ENCODE measurements at regions not wholly inside any gene's neighbourhood (a gene's known extent, or its start where the extent isn't known, plus 50 kb on each side); places are given as distances from the start of the nearest gene placed in this dataset.

GRCh38 chr5:156153602-156154001 is 173.4 kb upstream of the SGCD start:
- Histone ChIP-seq H3K27ac (replicated peaks; ENCODE audit: low read length) (no peak overlapping the region), H2AFZ (ENCODE audit: low read length) (no peak overlapping the region), H3K4me1 (ENCODE audit: control insufficient read depth in 2 of 2, insufficient read depth in 1 of 2, low read depth in 1 of 2, low read length in 2 of 2) (no peaks in the 10 kb centered on the region), H3K4me2 (ENCODE audit: insufficient read depth, low read length, poor library complexity, severe bottlenecking) (no peak overlapping the region), H3K4ac (ENCODE audit: low read length) (no peak overlapping the region), H3K14ac (ENCODE audit: low read length) (no peak overlapping the region), H2BK120ac (ENCODE audit: low read depth, low read length) (no peak overlapping the region), H3K36me3 (replicated peaks in 1 of 2; ENCODE audit: control insufficient read depth in 2 of 2, insufficient read depth in 2 of 2, low read length in 2 of 2) (no peaks in the 10 kb centered on the region), H2BK15ac (ENCODE audit: low read length) (no peak overlapping the region), H2BK5ac (ENCODE audit: low read length) (no peak overlapping the region), H3K79me1 (ENCODE audit: low read depth, low read length) (no peaks in the 10 kb centered on the region), H3K9ac (ENCODE audit: low read depth, low read length, poor library complexity) (no peak overlapping the region), H3K9me3 (replicated peaks in 1 of 2; ENCODE audit: control insufficient read depth in 2 of 2, insufficient read depth in 1 of 2, low read depth in 1 of 2, low read length in 2 of 2) (no peaks in the 10 kb centered on the region), H2BK12ac (ENCODE audit: low read length) (no peak overlapping the region), H2AK5ac (ENCODE audit: low read depth, low read length) (no peak overlapping the region), H3K23ac (ENCODE audit: low read depth, low read length, poor library complexity) (no peak overlapping the region), H3K18ac (ENCODE audit: low read length) (no peak overlapping the region), H4K8ac (ENCODE audit: low read depth, low read length) (no peak overlapping the region), H3K27me3 (ENCODE audit: control insufficient read depth in 3 of 3, insufficient read depth in 3 of 3, low read depth in 1 of 3, low read length in 3 of 3) (no peaks in the 10 kb centered on the region), H4K91ac (ENCODE audit: low read depth, low read length, poor library complexity) (no peak overlapping the region), H3K4me3 (ENCODE audit: low read length in 2 of 2) (no peak overlapping the region)
- WGBS, 2 donors (ENCODE audit: extremely low coverage in 2 of 2, insufficient read length in 2 of 2, insufficient replicate concordance in 1 of 2): no CpG with 5 or more reads among the region's 3 CpGs
- no peak for DNase-seq (ENCODE audit: low spot score)

GRCh38 chr5:156154757-156155156 is 172.2 kb upstream of the SGCD start:
- H3K23ac ChIP-seq (ENCODE audit: low read depth, low read length, poor library complexity): no peak overlapping the region
- DNase-seq (ENCODE audit: low spot score): no peak
- H3K9me3 ChIP-seq (replicated peaks in 1 of 2; ENCODE audit: control insufficient read depth in 2 of 2, insufficient read depth in 1 of 2, low read depth in 1 of 2, low read length in 2 of 2): no peaks in the 10 kb centered on the region

GRCh38 chr5:156155598-156155997 is 171.4 kb upstream of the SGCD start:
- H3K4ac ChIP-seq (ENCODE audit: low read length): no peak overlapping the region
- no peaks in the 10 kb centered on the region for H3K27me3 ChIP-seq (ENCODE audit: control insufficient read depth in 3 of 3, insufficient read depth in 3 of 3, low read depth in 1 of 3, low read length in 3 of 3)
- H3K9ac ChIP-seq (ENCODE audit: low read depth, low read length, poor library complexity): no peak overlapping the region
- H2BK120ac ChIP-seq (ENCODE audit: low read depth, low read length): no peak overlapping the region
- no peak overlapping the region for H2AFZ ChIP-seq (ENCODE audit: low read length)
- no peaks in the 10 kb centered on the region for H3K79me1 ChIP-seq (ENCODE audit: low read depth, low read length)
- H3K4me3 ChIP-seq (ENCODE audit: low read length in 2 of 2): no peak overlapping the region
- no peak overlapping the region for H3K27ac ChIP-seq (replicated peaks; ENCODE audit: low read length)
- no peak overlapping the region for H2BK5ac ChIP-seq (ENCODE audit: low read length)
- H2BK12ac ChIP-seq (ENCODE audit: low read length): no peak overlapping the region
- WGBS, 2 donors (ENCODE audit: extremely low coverage in 2 of 2, insufficient read length in 2 of 2, insufficient replicate concordance in 1 of 2): no CpG with 5 or more reads among the region's 4 CpGs
- H3K4me2 ChIP-seq (ENCODE audit: insufficient read depth, low read length, poor library complexity, severe bottlenecking): no peak overlapping the region
- H4K8ac ChIP-seq (ENCODE audit: low read depth, low read length): no peak overlapping the region
- no peaks in the 10 kb centered on the region for H3K4me1 ChIP-seq (ENCODE audit: control insufficient read depth in 2 of 2, insufficient read depth in 1 of 2, low read depth in 1 of 2, low read length in 2 of 2)
- H2BK15ac ChIP-seq (ENCODE audit: low read length): no peak overlapping the region
- no peak overlapping the region for H3K23ac ChIP-seq (ENCODE audit: low read depth, low read length, poor library complexity)
- no peak overlapping the region for H4K91ac ChIP-seq (ENCODE audit: low read depth, low read length, poor library complexity)
- no peak for DNase-seq (ENCODE audit: low spot score)
- H3K9me3 ChIP-seq (replicated peaks in 1 of 2; ENCODE audit: control insufficient read depth in 2 of 2, insufficient read depth in 1 of 2, low read depth in 1 of 2, low read length in 2 of 2): no peaks in the 10 kb centered on the region
- H3K36me3 ChIP-seq (replicated peaks in 1 of 2; ENCODE audit: control insufficient read depth in 2 of 2, insufficient read depth in 2 of 2, low read length in 2 of 2): no peaks in the 10 kb centered on the region
- H3K18ac ChIP-seq (ENCODE audit: low read length): no peak overlapping the region
- no peak overlapping the region for H3K14ac ChIP-seq (ENCODE audit: low read length)
- H2AK5ac ChIP-seq (ENCODE audit: low read depth, low read length): no peak overlapping the region

More at GRCh38 chr5:156154757-156155156, 172.2 kb upstream of the SGCD start:
- Histone ChIP-seq H3K79me1 (ENCODE audit: low read depth, low read length) (no peaks in the 10 kb centered on the region), H3K4me1 (ENCODE audit: control insufficient read depth in 2 of 2, insufficient read depth in 1 of 2, low read depth in 1 of 2, low read length in 2 of 2) (no peaks in the 10 kb centered on the region), H3K4me2 (ENCODE audit: insufficient read depth, low read length, poor library complexity, severe bottlenecking) (no peak overlapping the region), H4K91ac (ENCODE audit: low read depth, low read length, poor library complexity) (no peak overlapping the region), H2BK5ac (ENCODE audit: low read length) (no peak overlapping the region), H2AK5ac (ENCODE audit: low read depth, low read length) (no peak overlapping the region), H3K14ac (ENCODE audit: low read length) (no peak overlapping the region), H2AFZ (ENCODE audit: low read length) (no peak overlapping the region), H3K9ac (ENCODE audit: low read depth, low read length, poor library complexity) (no peak overlapping the region), H2BK15ac (ENCODE audit: low read length) (no peak overlapping the region), H3K18ac (ENCODE audit: low read length) (no peak overlapping the region), H2BK120ac (ENCODE audit: low read depth, low read length) (no peak overlapping the region), H3K4ac (ENCODE audit: low read length) (no peak overlapping the region), H4K8ac (ENCODE audit: low read depth, low read length) (no peak overlapping the region), H2BK12ac (ENCODE audit: low read length) (no peak overlapping the region), H3K36me3 (replicated peaks in 1 of 2; ENCODE audit: control insufficient read depth in 2 of 2, insufficient read depth in 2 of 2, low read length in 2 of 2) (no peaks in the 10 kb centered on the region), H3K4me3 (ENCODE audit: low read length in 2 of 2) (no peak overlapping the region), H3K27me3 (ENCODE audit: control insufficient read depth in 3 of 3, insufficient read depth in 3 of 3, low read depth in 1 of 3, low read length in 3 of 3) (no peaks in the 10 kb centered on the region), H3K27ac (replicated peaks; ENCODE audit: low read length) (no peak overlapping the region)
- WGBS, 2 donors (ENCODE audit: extremely low coverage in 2 of 2, insufficient read length in 2 of 2, insufficient replicate concordance in 1 of 2): no CpG with 5 or more reads among the region's 1 CpG

- no peak overlapping the region for H3K4me2 ChIP-seq (ENCODE audit: insufficient read depth, low read length, poor library complexity, severe bottlenecking)
- no peak overlapping the region for H2BK15ac ChIP-seq (ENCODE audit: low read length)
- H4K91ac ChIP-seq (ENCODE audit: low read depth, low read length, poor library complexity): no peak overlapping the region
- no peak overlapping the region for H2BK5ac ChIP-seq (ENCODE audit: low read length)
- no peak overlapping the region for H2AFZ ChIP-seq (ENCODE audit: low read length)
- H3K4me3 ChIP-seq (ENCODE audit: low read length in 2 of 2): no peak overlapping the region
- H3K9ac ChIP-seq (ENCODE audit: low read depth, low read length, poor library complexity): no peak overlapping the region
- no peaks in the 10 kb centered on the region for H3K9me3 ChIP-seq (replicated peaks in 1 of 2; ENCODE audit: control insufficient read depth in 2 of 2, insufficient read depth in 1 of 2, low read depth in 1 of 2, low read length in 2 of 2)
- no peak overlapping the region for H3K23ac ChIP-seq (ENCODE audit: low read depth, low read length, poor library complexity)
- no peak overlapping the region for H3K4ac ChIP-seq (ENCODE audit: low read length)
- no peak overlapping the region for H3K14ac ChIP-seq (ENCODE audit: low read length)
- no peak overlapping the region for H3K27ac ChIP-seq (replicated peaks; ENCODE audit: low read length)
- H3K4me1 ChIP-seq (ENCODE audit: control insufficient read depth in 2 of 2, insufficient read depth in 1 of 2, low read depth in 1 of 2, low read length in 2 of 2): peaks cover 0 to 1% of the 10 kb centered on the region in 2 donors
- H3K36me3 ChIP-seq (replicated peaks in 1 of 2; ENCODE audit: control insufficient read depth in 2 of 2, insufficient read depth in 2 of 2, low read length in 2 of 2): no peaks in the 10 kb centered on the region
- no peak overlapping the region for H3K18ac ChIP-seq (ENCODE audit: low read length)
- H4K8ac ChIP-seq (ENCODE audit: low read depth, low read length): no peak overlapping the region
- H2AK5ac ChIP-seq (ENCODE audit: low read depth, low read length): no peak overlapping the region
- no peak overlapping the region for H2BK12ac ChIP-seq (ENCODE audit: low read length)
- H3K79me1 ChIP-seq (ENCODE audit: low read depth, low read length): no peaks in the 10 kb centered on the region
- no peak overlapping the region for H2BK120ac ChIP-seq (ENCODE audit: low read depth, low read length)
- no peak for DNase-seq (ENCODE audit: low spot score)
- H3K27me3 ChIP-seq (ENCODE audit: control insufficient read depth in 3 of 3, insufficient read depth in 3 of 3, low read depth in 1 of 3, low read length in 3 of 3): no peaks in the 10 kb centered on the region
- no CpG with 5 or more reads among the region's 2 CpGs for WGBS, 2 donors (ENCODE audit: extremely low coverage in 2 of 2, insufficient read length in 2 of 2, insufficient replicate concordance in 1 of 2)
Observed at GRCh38 chr5:156164306-156164705, 162.7 kb upstream of the SGCD start.
